KMS-11 (cell line): ENCODE measurements at regions not wholly inside any gene's neighbourhood (a gene's known extent, or its start where the extent isn't known, plus 50 kb on each side); places are given as distances from the start of the nearest gene placed in this dataset.

ENCODE experiments used
- H2AFZ ChIP-seq: fragments of 200-600 bp; sonication (generic); 2 replicates; pipeline ENCODE4 v1.6.1; 2016; ENCODE audit warnings: antibody characterized with exemption, mixed run types, low read depth
- H3K27ac ChIP-seq: fragments of 200-600 bp; sonication (generic); 2 replicates; pipeline ENCODE4 v1.6.1; 2016; ENCODE audit warnings: mild to moderate bottlenecking, mixed run types
- H3K27me3 ChIP-seq: fragments of 200-600 bp; sonication (generic); 2 replicates; pipeline ENCODE4 v1.6.1; 2017; ENCODE audit warnings: mild to moderate bottlenecking, low read depth, mixed run types, moderate library complexity; ENCODE audit not compliant: insufficient read depth
- H3K36me3 ChIP-seq: fragments of 200-600 bp; sonication (generic); 2 replicates; pipeline ENCODE4 v1.6.1; 2017; ENCODE audit warnings: mild to moderate bottlenecking, mixed run types; ENCODE audit not compliant: insufficient read depth
- H3K4me1 ChIP-seq: fragments of 200-600 bp; sonication (generic); 2 replicates; pipeline ENCODE4 v1.6.1; 2016; ENCODE audit warnings: mild to moderate bottlenecking, low read depth, mixed run types; ENCODE audit not compliant: poor library complexity, severe bottlenecking
- H3K4me2 ChIP-seq: fragments of 200-600 bp; sonication (generic); 2 replicates; pipeline ENCODE4 v1.7.0; 2016; ENCODE audit warnings: mild to moderate bottlenecking, mixed run types
- H3K4me3 ChIP-seq: fragments of 200-600 bp; sonication (generic); IDR thresholded peaks from 2 replicates; pipeline ENCODE4 v1.6.1; 2017; ENCODE audit warnings: low read depth, low read length, mixed read lengths; ENCODE audit not compliant: insufficient read depth
- H3K79me2 ChIP-seq: fragments of 200-600 bp; sonication (generic); 2 replicates; pipeline ENCODE4 v1.6.1; 2016; ENCODE audit warnings: low read depth, mixed run types; ENCODE audit not compliant: insufficient read depth
- H3K9ac ChIP-seq: fragments of 200-600 bp; sonication (generic); 2 replicates; pipeline ENCODE4 v1.6.1; 2016; ENCODE audit warnings: mild to moderate bottlenecking, mixed run types
- H4K20me1 ChIP-seq: fragments of 200-600 bp; sonication (generic); 2 replicates; pipeline ENCODE4 v1.6.1; 2016; ENCODE audit warnings: mild to moderate bottlenecking, mixed run types; ENCODE audit not compliant: insufficient read depth
- CTCF ChIP-seq: fragments of 200-600 bp; sonication (generic); conservative IDR thresholded peaks from 2 replicates; pipeline ENCODE4 v1.6.1; 2017; ENCODE audit warnings: low read depth, mild to moderate bottlenecking, antibody characterized with exemption, low read length, moderate library complexity, mixed read lengths

DNA sequence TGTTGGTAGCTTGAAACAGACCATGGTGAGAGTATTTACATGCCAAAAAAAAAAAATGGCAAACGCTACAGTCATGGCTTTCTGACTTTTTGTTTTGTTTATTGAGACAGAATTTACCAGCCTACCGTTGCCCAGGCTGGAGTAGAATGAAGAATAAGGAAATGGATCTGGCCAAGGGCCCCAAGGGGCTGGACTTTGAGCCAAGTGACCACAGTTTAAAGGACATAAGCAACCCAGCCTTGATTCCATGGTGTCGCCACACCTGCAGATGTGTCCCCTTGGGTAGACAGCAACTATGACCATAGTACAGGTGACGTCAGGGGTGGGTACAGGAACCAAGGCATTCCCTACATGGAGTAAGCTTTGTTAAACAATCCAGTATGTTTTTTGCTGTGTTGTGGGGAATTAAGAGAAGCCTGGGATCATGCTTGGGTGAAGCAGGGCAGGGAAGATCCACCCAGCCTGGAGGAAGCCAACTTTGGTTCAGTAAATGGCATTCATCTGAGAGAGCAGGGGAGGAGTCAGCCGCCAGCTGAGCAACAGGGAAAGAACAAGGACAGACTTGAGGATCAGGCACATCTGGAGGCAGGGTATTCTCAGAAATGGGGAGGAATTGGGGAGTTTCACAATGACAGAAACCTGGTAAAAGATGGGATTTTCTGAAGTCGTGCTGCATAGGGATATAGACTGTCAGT, 110.3 kb upstream of the SH3BP4 start:
- H3K4me1 ChIP-seq: no peaks in the 10 kb centered on the region
- H3K27ac ChIP-seq: no peak overlapping the region
- H3K9ac ChIP-seq: no peak overlapping the region
- H3K4me2 ChIP-seq: no peak overlapping the region
- H4K20me1 ChIP-seq: no peaks in the 10 kb centered on the region
- no peaks in the 10 kb centered on the region for H3K36me3 ChIP-seq
- no peak for TF ChIP-seq CTCF
- H2AFZ ChIP-seq: no peak overlapping the region
- no peaks in the 10 kb centered on the region for H3K79me2 ChIP-seq
- no peaks in the 10 kb centered on the region for H3K27me3 ChIP-seq
- H3K4me3 ChIP-seq: no peak overlapping the region

- no peaks in the 10 kb centered on the region for H3K79me2 ChIP-seq
- no peaks in the 10 kb centered on the region for H3K4me1 ChIP-seq
- H3K4me3 ChIP-seq: no peak overlapping the region
- H3K27ac ChIP-seq: no peak overlapping the region
- no peak for TF ChIP-seq CTCF
- no peak overlapping the region for H2AFZ ChIP-seq
- no peaks in the 10 kb centered on the region for H4K20me1 ChIP-seq
- no peaks in the 10 kb centered on the region for H3K36me3 ChIP-seq
- no peaks in the 10 kb centered on the region for H3K27me3 ChIP-seq
- H3K4me2 ChIP-seq: no peak overlapping the region
- no peak overlapping the region for H3K9ac ChIP-seq
Measured at GRCh38 chr2:234840336-234840735, 111.5 kb upstream of the SH3BP4 start.

- Histone ChIP-seq H3K4me2 (no peak overlapping the region), H3K79me2 (no peaks in the 10 kb centered on the region), H3K27me3 (no peaks in the 10 kb centered on the region), H4K20me1 (no peaks in the 10 kb centered on the region), H3K4me3 (no peak overlapping the region), H3K4me1 (no peaks in the 10 kb centered on the region), H3K36me3 (no peaks in the 10 kb centered on the region), H3K27ac (no peak overlapping the region), H2AFZ (no peak overlapping the region), H3K9ac (no peak overlapping the region)
- TF ChIP-seq CTCF: no peak
Measured at GRCh38 chr2:234839285-234839684, 112.5 kb upstream of the SH3BP4 start.

DNA sequence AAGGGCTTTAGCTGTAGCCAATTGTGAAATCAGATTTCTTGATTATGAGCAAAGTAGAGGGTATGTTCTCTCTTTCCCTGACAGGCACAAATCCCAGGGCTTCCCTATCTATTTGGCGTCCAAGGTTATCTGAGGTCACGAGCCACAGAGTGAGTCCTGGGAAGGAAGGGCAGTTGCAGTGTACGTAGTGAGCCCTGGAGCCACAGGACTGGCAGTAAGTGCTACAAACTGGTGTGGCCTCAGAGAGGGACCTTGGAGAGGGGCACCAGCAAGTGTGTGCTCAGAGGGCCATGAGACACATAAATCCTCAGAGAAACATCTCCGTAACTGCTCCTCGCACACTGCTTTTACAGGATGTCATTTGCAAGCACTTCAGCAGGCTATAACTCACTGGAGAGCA, 115.5 kb upstream of the SH3BP4 start:
- no peak overlapping the region for H3K27ac ChIP-seq
- no peak overlapping the region for H3K4me2 ChIP-seq
- H3K79me2 ChIP-seq: no peaks in the 10 kb centered on the region
- no peak overlapping the region for H2AFZ ChIP-seq
- no peak for TF ChIP-seq CTCF
- H3K4me1 ChIP-seq: no peaks in the 10 kb centered on the region
- no peaks in the 10 kb centered on the region for H4K20me1 ChIP-seq
- no peak overlapping the region for H3K9ac ChIP-seq
- no peaks in the 10 kb centered on the region for H3K36me3 ChIP-seq
- H3K4me3 ChIP-seq: no peak overlapping the region
- H3K27me3 ChIP-seq: no peaks in the 10 kb centered on the region
